ENCODE measurements at regions not wholly inside any gene's neighbourhood (a gene's known extent, or its start where the extent isn't known, plus 50 kb on each side); places are given as distances from the start of the nearest gene placed in this dataset.

GRCh38 chr6:14235653-14236356, 118.2 kb downstream of the CD83 start:
- no peak for TF ChIP-seq GATA2 (IDR thresholded peaks at IDR 0.05; ENCODE audit: low read depth, low read length)
- no peak for TF ChIP-seq GATA3 (IDR thresholded peaks at IDR 0.05; ENCODE audit: low read depth, low read length)
